T47D (cell line): ENCODE measurements at regions not wholly inside any gene's neighbourhood (a gene's known extent, or its start where the extent isn't known, plus 50 kb on each side); places are given as distances from the start of the nearest gene placed in this dataset.
"Not testable (repeated sequence)": the region's sequence is repeated elsewhere in the genome, so short reads cannot be mapped to it uniquely, and the experiment has no call there.

Experiments
- DNase-seq, 2 experiments: peaks; one replicate each; pipeline versions ENCODE4 v3.0.0 to v3.0.0-alpha.2; 2011 to 2012; ENCODE audit warnings: low read depth in 1 of 2, low spot score in 1 of 2
- JUND ChIP-seq: IDR thresholded peaks from 2 replicates; pipeline ENCODE4 v1.6.1; 2012; ENCODE audit warnings: low read depth
- in situ Hi-C: cut with HindIII; loops from 2 replicates; pipeline ENCODE4 v1.10.0; 2016; ENCODE audit warnings: low sequenced_read_pairs, low pct_unique_long_range_greater_than_20kb

GRCh38 chr3:76525726-76526125 lies 514.2 kb upstream of the ROBO2 start:
- no peak for DNase-seq
- TF ChIP-seq JUND, result no peak
- in situ Hi-C loops, result no loop called here

GRCh38 chr3:76527773-76528172 lies 512.1 kb upstream of the ROBO2 start:
- DNase-seq, result no peak
- in situ Hi-C loops, result no loop called here
- TF ChIP-seq JUND, result no peak

- DNase-seq, result no peak
- no peak for TF ChIP-seq JUND
- in situ Hi-C loops, result no loop called here
Measured at GRCh38 chr3:76532158-76532822, 507.6 kb upstream of the ROBO2 start.

GRCh38 chr3:76533710-76534109 lies 506.2 kb upstream of the ROBO2 start:
- DNase-seq, in situ Hi-C loops: not testable (repeated sequence)

- in situ Hi-C loops, DNase-seq: not testable (repeated sequence)
Measured at GRCh38 chr3:76537857-76538256, 502.0 kb upstream of the ROBO2 start.

GRCh38 chr3:76547674-76548073 lies 492.2 kb upstream of the ROBO2 start:
- DNase-seq, result no peak
- TF ChIP-seq JUND, result no peak
- in situ Hi-C loops, result no loop called here

- in situ Hi-C loops, result no loop called here
- no peak for TF ChIP-seq JUND
- no peak for DNase-seq
Measured at GRCh38 chr3:76550522-76551201, 489.2 kb upstream of the ROBO2 start.

GRCh38 chr3:76551739-76552138 lies 488.2 kb upstream of the ROBO2 start:
- no peak for DNase-seq
- TF ChIP-seq JUND, result no peak
- in situ Hi-C loops, result no loop called here

- DNase-seq, result no peak
- TF ChIP-seq JUND, result no peak
- in situ Hi-C loops, result no loop called here
Measured at GRCh38 chr3:76552653-76553052, 487.2 kb upstream of the ROBO2 start.

GRCh38 chr3:76554707-76555106 lies 485.2 kb upstream of the ROBO2 start:
- in situ Hi-C loops, result no loop called here
- DNase-seq, result no peak
- no peak for TF ChIP-seq JUND

GRCh38 chr3:76561494-76562236 lies 478.2 kb upstream of the ROBO2 start:
- DNase-seq, result peak in 1 of 2 experiments; percentile 5
- no peak for TF ChIP-seq JUND
- in situ Hi-C loops, result no loop called here

- DNase-seq, result peak in 1 of 2 experiments; percentile 3
- in situ Hi-C loops, result no loop called here
- TF ChIP-seq JUND, result no peak
Measured at GRCh38 chr3:76565496-76566210, 474.2 kb upstream of the ROBO2 start.

- TF ChIP-seq JUND, result no peak
- in situ Hi-C loops, result no loop called here
- DNase-seq, result no peak
Measured at GRCh38 chr3:76566211-76566534, 473.7 kb upstream of the ROBO2 start.
